AG09319 (cell line): ENCODE measurements at regions not wholly inside any gene's neighbourhood (a gene's known extent, or its start where the extent isn't known, plus 50 kb on each side); places are given as distances from the start of the nearest gene placed in this dataset.

ENCODE experiments used
- DNase-seq: peaks from one replicate; pipeline ENCODE4 v3.0.0-alpha.2; 2010; ENCODE audit warnings: low read depth; ENCODE audit errors: extremely low read depth
- TF ChIP-seq, protein P1 (sequence below): IDR thresholded peaks from 2 replicates; pipeline ENCODE4 v1.5.1; 2011; ENCODE audit warnings: low read depth, mild to moderate bottlenecking, inconsistent platforms, low read length, moderate library complexity

DNA sequence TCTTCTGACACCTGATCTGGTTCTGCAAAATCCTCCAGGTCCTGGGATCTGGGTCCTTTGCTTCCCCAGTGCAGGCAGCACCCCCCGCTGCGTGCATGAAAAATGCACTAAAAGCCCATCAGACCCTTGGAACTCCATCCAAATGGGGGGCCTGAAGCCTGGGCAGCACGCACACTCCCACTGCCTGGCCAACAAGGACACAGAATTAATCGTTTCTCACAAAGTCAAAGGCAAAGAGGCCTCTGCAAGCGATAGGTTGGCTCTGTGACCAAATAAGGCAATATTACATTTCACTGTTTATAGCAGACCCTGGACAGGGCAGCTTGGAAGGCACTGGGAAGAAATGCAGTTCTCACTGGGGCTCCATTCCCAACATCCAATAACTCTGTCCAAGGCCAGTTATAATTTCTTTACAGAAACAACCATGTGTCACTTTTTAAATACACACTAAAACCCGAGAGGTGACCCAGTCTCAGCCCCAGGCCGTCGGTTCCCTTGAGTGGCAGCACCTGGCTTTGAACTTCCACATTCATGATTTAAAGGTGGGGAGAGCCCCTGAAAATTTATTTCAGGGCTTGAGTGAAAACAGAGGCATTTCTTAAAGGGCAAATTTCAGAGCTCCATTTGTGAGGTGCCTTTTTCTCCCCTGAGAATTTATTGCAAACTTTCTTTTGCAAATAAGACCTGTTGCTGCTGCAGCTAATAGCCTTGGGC, 114.4 kb upstream of the ANO1 start:
- TF ChIP-seq, protein P1, sequence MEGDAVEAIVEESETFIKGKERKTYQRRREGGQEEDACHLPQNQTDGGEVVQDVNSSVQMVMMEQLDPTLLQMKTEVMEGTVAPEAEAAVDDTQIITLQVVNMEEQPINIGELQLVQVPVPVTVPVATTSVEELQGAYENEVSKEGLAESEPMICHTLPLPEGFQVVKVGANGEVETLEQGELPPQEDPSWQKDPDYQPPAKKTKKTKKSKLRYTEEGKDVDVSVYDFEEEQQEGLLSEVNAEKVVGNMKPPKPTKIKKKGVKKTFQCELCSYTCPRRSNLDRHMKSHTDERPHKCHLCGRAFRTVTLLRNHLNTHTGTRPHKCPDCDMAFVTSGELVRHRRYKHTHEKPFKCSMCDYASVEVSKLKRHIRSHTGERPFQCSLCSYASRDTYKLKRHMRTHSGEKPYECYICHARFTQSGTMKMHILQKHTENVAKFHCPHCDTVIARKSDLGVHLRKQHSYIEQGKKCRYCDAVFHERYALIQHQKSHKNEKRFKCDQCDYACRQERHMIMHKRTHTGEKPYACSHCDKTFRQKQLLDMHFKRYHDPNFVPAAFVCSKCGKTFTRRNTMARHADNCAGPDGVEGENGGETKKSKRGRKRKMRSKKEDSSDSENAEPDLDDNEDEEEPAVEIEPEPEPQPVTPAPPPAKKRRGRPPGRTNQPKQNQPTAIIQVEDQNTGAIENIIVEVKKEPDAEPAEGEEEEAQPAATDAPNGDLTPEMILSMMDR = no peak
- no peak for DNase-seq

DNA sequence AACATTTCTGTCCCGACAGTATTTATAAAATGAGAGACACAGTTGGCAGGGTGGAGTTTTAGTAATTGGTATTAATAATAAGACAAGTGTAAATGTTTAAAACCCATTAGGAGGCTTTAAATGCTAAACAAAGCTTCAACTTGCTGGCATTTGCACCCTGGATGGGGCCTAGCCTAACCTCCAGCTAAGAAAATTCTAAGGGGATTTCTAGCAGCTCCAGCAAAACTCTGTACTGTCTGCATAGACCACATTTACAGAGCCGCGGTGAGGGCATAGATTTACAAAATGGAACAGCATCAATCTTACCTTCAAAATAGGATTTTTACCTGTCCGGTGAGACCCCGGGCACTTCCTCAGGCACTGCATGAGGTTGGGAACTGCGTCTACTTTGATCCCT, 113.9 kb upstream of the ANO1 start:
- no peak for DNase-seq
- TF ChIP-seq, protein P1 = no peak

DNA sequence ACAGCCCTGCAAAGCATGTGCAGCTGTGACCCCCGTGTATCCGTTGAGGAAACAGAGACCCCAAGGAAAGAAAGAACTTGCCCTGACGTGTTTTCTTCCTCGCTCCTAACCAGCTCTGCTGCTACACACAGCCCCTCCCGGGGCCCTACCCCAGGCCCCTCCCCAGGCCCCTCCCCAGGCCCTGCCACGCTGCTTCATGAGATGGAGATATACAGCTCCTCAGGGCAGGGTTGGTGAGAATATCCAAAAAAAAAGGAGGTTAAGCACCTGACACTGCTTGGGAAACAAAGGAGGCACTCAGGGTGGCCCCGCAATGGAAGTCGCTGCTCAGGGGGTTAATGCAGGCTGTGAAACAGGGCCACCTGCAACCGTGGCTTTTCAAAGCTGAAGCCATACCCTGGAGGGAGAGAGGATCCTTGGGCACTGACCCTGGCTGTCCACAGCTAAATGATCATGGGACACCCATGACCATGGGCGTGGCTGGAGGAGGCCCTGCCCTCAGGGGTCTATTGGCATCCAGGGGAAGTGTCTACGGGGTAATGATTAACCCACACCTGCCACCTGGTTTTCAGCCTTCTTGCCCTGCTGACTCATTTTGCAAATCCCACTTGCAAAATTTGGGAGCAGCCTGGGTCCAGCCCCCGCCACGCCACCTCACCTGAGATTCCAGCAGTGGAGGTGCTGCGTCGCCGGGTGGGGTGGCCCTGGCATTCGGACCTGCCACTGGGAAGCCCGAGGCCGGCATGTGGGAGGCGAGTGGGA, 112.1 kb upstream of the ANO1 start:
- TF ChIP-seq, protein P1 = no peak
- no peak for DNase-seq

DNA sequence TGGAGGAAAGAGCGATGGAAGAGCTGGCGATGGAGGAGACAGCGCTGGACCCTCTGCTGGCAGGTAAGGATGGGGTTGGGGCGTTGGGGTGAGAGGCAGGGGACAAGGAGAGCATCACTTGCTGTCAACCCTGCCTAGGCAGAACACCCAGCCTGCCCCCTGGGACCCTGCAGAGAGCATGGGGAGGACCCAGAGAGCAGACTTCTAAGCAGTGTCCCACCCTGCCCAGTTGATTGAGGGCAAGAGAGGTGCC, 111.6 kb upstream of the ANO1 start:
- TF ChIP-seq, protein P1 = no peak
- no peak for DNase-seq

DNA sequence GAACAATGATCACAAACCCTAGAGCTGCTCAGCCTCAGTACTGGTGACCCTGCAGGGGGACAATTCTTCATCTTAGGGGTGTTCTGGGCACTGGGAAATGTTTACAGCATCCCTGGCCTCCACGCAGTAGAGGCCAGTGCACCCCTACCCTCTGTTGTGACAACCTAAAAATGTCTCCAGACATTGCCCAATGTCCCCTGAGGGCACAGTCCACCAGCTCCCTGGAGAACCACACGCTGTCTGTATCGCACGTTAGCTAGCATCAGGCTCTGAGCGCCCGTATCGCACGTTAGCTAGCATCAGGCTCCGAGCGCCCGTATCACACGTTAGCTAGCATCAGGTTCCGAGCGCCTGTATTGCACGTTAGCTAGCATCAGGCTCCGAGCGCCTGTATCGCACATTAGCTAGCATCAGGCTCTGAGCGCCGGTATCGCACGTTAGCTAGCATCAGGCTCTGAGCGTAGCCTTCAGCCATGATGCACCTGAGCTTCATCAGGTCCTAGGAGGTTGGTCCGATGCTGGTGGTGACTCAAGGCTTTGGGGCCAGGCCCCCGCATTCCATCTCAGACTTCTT, 111.1 kb upstream of the ANO1 start:
- TF ChIP-seq, protein P1 = no peak
- DNase-seq = no peak

DNA sequence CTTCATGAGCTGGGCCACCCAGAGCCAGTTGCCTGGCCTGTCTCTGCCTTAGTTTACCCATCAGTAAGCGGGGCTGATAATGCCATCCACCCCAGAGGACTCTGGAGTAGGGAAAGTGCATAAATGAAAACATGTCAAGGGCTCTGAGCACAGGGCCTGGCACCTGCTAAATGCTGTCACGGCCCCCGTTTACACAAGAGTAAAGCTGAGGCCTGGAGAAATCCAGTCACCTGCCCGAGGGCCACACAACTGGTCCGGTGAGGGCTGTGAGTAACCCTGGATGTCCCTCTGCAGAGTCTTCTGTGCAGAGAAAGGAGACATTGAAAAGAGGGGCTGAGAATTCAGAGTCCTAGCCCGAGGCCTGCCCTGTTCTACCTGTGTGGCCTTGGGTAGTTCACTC, 110.6 kb upstream of the ANO1 start:
- TF ChIP-seq, protein P1 = no peak
- DNase-seq = no peak
